Islet of Langerhans (tissue), 1 donor: ENCODE measurements at regions not wholly inside any gene's neighbourhood (a gene's known extent, or its start where the extent isn't known, plus 50 kb on each side); places are given as distances from the start of the nearest gene placed in this dataset.

ENCODE experiments used
- FAIRE-seq: peaks from one replicate; lab custom pipeline; 2011; peaks lifted over from hg19 to GRCh38; lab: Jason Lieb, UNC

GRCh38 chr12:78406828-78407227, 457.7 kb upstream of the SYT1 start:
- FAIRE-seq = no peak

DNA sequence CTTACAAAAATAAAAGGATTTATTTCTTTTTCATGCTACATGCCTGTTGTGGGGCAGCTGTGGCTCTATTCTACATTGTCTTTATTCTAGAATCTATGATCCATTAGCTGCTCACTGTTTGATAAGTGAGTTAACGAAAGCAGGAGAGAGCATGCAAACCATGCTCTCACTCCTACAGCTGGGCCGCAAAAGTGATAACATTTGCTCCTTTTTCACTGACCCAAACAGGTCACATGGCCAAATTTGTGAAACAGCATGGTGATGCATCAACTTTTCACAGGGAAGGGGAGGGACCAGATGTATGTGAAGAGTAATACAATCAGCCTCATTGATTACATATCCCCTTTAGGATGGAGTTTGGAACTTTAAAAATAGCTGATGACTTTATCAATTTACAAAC, 456.9 kb upstream of the SYT1 start:
- FAIRE-seq = no peak

GRCh38 chr12:78414071-78414470, 450.5 kb upstream of the SYT1 start:
- FAIRE-seq = no peak

DNA sequence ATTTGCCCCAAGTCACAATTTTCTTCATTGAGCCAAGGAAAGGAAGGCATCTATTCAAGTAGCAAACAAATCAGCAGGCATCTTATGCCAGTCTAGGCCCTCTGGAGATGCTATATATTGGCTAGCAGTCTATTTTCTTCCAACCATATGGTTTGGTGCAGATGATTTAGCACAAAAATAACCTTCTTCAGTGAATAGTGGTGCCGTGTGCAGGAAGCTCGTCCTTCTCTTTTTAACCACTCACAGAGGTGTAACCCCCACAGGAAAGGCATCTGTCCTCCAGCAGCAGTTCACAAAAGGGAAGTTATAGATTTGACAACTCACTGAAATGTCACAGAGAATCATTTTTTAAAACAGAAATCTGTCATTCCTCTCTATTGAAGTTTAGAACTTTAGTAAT, 445.7 kb upstream of the SYT1 start:
- no peak for FAIRE-seq

- no peak for FAIRE-seq
Measured at GRCh38 chr12:78419513-78419912, 445.1 kb upstream of the SYT1 start.

DNA sequence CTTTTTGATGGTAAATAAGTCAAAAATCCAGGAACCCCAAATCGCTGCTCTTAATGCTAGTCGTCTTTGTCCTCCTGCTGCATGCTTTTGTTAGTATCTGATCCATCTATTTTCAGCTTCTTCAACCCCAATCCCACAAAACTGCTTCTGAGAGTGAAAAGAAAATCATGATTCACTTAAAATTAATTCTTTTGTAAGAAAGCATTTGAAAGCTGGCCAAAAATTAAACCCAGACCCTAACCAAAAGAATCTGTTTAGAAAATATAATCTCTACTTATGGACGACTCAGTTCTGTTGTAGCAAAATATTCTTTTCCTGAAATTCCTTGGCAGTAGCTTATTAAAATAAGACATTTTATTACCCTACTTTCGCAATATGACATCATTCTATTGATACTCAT, 443.6 kb upstream of the SYT1 start:
- no peak for FAIRE-seq

DNA sequence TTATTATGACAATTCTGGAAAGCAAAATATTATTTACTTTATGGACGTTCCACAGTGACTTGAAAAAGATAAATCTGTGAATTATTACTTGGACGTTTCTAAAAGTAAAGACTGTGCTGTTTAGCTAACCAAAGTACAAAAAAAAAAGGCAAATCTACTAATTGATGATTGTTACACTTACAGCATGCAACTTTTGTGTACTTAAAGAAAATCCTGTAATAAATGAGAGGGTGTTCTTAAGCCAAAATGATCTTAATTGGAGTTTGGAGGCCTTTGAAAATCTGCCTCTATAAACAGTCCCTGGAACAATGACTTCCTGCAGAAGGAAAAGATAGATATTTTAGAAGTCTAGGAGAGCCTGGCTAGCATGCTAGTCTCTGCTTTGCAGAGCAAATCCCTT, 434.0 kb upstream of the SYT1 start:
- FAIRE-seq = no peak

DNA sequence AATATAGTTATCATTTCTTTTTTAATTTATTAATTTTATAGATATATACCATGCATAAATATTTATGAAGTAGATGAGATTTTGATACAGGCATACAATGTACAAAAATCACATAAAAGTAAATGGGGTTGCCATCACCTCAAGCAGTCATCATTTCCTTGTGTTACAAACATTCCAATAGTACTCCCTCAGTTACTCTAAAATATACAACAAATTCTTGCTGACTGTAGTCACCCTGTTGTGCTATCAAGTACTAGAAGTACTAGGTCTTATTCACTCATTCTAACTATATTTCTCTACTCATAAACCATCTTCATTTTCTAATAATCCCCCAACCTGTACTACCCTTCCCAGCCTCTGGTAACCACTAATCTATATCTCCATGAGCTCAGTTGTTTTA, 432.6 kb upstream of the SYT1 start:
- no peak for FAIRE-seq

GRCh38 chr12:78439666-78440065, 424.9 kb upstream of the SYT1 start:
- FAIRE-seq = no peak

DNA sequence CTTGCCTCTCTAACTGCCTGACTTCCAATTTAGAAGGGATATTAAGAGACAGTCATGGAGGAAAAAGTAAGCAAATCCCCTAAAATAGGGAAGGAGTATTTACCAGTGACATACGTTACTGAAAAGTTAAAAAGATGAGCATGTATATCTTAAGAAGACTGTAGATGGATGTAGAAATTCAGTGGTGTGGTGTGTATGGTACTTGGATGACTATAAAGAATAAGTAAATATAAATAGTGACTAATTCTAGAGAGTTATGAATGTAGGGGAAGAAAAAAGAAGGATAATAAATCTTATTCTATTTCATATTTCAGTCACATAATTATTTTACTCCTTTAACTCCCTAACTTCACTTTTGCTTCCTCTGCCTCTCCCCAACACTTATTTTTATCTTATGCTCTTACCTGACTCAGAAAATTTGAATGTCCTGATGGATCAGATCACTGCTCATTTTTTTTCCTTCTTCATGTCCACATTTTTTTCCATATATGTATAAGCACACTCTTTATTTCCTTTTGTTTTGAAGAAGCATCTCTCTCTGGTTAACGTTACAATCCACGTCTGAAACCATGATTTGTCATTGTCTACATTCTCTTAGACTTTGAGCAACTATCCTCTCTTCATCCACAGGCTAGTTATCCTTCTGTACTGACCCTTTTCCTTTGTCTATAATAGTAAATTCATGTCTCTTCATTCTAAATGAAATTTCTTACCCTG, 422.7 kb upstream of the SYT1 start:
- FAIRE-seq = no peak

DNA sequence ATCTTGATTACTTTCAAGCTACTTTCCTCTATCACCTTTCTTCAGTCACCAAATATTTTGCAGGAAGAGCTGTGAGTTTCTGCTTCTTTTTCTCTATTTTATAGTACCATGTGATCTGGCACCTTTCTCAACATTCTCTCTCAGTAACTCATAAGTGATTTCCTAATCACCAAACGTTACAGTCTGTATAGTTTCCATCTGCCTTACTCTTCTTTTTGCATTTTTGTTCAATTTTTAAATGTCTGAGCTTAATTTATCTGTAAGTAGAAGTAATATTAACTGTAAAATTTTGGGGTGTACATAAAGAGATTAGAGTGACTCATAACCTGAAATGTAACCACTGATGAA, 422.1 kb upstream of the SYT1 start:
- no peak for FAIRE-seq

DNA sequence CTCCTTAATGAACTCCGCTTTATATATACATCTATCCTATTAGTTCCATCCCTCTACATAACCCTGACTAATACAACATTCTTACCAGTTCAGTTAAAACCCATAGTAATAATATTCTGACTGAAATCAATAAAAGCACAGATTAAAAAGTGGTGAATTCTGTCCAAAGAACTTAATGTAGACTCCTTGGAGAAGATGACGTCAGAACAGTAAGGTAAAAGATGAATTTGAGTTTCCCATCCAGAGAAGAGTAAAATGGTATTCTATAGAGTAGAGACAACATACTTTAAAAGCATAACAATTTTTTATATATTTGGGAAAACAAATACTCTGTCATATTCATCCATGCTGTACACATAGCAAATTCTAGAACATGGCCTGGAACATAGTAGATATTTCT, 418.0 kb upstream of the SYT1 start:
- FAIRE-seq = no peak

DNA sequence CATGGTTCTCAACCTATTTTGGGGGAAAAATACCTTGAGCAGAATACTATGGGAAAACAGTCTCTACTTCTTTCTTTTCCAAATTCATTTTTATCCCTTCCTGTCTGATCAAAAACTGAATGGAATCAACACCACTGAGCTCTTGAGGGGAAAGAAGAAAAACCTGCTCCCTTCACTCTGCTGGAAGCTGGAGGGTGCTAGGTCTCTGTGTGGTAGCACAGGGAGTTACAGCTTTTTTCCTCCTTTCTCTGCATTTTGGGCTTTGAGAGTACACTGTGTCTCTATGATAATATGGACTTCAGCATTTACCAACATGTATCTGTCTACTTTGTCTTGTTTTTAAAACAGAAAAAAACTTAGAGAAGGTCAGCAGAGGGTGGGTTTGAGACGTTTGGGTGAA, 417.2 kb upstream of the SYT1 start:
- no peak for FAIRE-seq

DNA sequence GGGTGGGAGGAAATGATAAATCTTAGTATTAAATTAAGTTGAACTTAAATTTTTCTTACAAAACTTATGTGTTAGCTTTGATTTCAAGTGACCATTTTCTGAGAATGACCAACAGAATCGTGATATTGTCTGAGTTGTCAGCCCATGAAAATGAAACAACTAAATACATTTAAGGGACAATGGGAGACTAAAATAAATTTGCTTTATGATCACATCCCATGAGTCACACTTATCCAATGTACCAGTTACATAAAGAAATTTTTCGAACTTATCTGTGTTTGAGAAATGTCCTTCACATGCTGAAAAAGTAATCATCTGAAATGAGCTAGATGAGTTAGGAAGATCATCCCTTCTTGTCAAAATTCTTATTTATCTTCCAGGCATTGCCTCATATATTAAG, 415.9 kb upstream of the SYT1 start:
- no peak for FAIRE-seq

GRCh38 chr12:78455991-78456390, 408.6 kb upstream of the SYT1 start:
- FAIRE-seq = no peak

GRCh38 chr12:78457938-78458337, 406.6 kb upstream of the SYT1 start:
- no peak for FAIRE-seq

GRCh38 chr12:78470354-78471195, 394.0 kb upstream of the SYT1 start:
- FAIRE-seq = no peak

- FAIRE-seq = no peak
Measured at GRCh38 chr12:78473136-78473535, 391.4 kb upstream of the SYT1 start.

- no peak for FAIRE-seq
Measured at GRCh38 chr12:78473561-78473960, 391.0 kb upstream of the SYT1 start.

DNA sequence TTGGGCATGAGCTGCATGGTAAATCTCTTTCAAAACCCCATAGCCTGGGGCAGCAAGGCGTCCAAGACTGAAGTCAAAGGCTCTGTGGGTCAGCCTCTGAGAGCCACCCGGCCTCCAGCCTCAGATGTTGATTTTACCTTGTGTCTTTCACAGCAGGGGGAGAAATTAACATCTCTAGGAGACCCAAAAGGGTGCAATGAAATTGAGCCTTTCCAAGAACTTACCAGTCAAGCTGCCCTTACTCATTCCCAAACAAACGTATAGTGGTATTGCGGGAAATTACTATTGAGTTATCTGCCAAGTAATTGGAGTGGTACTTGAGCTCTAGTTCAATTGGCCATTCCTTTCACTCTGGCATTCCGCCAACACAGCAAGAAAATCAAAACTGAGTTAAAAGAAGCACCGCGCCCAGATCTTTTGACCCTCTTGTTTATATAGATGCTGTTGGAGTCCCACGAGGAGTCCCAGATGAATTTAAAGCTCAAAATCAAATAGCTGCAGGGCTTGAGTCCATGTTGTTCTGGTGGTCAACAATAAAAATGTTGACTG, 380.7 kb upstream of the SYT1 start:
- FAIRE-seq = no peak

GRCh38 chr12:78489990-78490389, 374.6 kb upstream of the SYT1 start:
- no peak for FAIRE-seq

GRCh38 chr12:78490861-78491260, 373.7 kb upstream of the SYT1 start:
- FAIRE-seq = no peak

- FAIRE-seq = no peak
Measured at GRCh38 chr12:78494911-78495310, 369.7 kb upstream of the SYT1 start.

GRCh38 chr12:78501825-78502224, 362.7 kb upstream of the SYT1 start:
- no peak for FAIRE-seq
